HG03060 (cell line): ENCODE measurements at regions not wholly inside any gene's neighbourhood (a gene's known extent, or its start where the extent isn't known, plus 50 kb on each side); places are given as distances from the start of the nearest gene placed in this dataset.

Experiments
- ATAC-seq: cut with Tn5 transposase; IDR thresholded peaks from one replicate; pipeline ENCODE4 v1.9.1; 2021; ENCODE audit warnings: low read depth, moderate number of reproducible peaks; ENCODE audit not compliant: unreplicated experiment

GRCh38 chr15:95327661-95328060 lies 1002.8 kb upstream of the NR2F2 start:
- no peak for ATAC-seq

- ATAC-seq = no peak
Observed at GRCh38 chr15:95328559-95328958, 1001.9 kb upstream of the NR2F2 start.

GRCh38 chr15:95329362-95329761 lies 1001.1 kb upstream of the NR2F2 start:
- ATAC-seq = no peak

- ATAC-seq = no peak
Observed at GRCh38 chr15:95341686-95342085, 988.8 kb upstream of the NR2F2 start.

GRCh38 chr15:95345867-95346266 lies 984.6 kb upstream of the NR2F2 start:
- no peak for ATAC-seq

- no peak for ATAC-seq
Observed at GRCh38 chr15:95346721-95347475, 983.6 kb upstream of the NR2F2 start.

- ATAC-seq = no peak
Observed at GRCh38 chr15:95347837-95348236, 982.7 kb upstream of the NR2F2 start.

- ATAC-seq = no peak
Observed at GRCh38 chr15:95350908-95351307, 979.6 kb upstream of the NR2F2 start.

- ATAC-seq = no peak
Observed at GRCh38 chr15:95352631-95353187, 977.8 kb upstream of the NR2F2 start.

GRCh38 chr15:95353512-95353911 lies 977.0 kb upstream of the NR2F2 start:
- ATAC-seq = no peak

GRCh38 chr15:95359966-95360365 lies 970.5 kb upstream of the NR2F2 start:
- ATAC-seq = no peak

- ATAC-seq = no peak
Observed at GRCh38 chr15:95362306-95362705, 968.2 kb upstream of the NR2F2 start.

- no peak for ATAC-seq
Observed at GRCh38 chr15:95363646-95364045, 966.9 kb upstream of the NR2F2 start.

- no peak for ATAC-seq
Observed at GRCh38 chr15:95365511-95366107, 964.9 kb upstream of the NR2F2 start.

GRCh38 chr15:95368191-95368590 lies 962.3 kb upstream of the NR2F2 start:
- no peak for ATAC-seq

GRCh38 chr15:95368755-95369601 lies 961.5 kb upstream of the NR2F2 start:
- ATAC-seq = no peak

- ATAC-seq = no peak
Observed at GRCh38 chr15:95370291-95370690, 960.2 kb upstream of the NR2F2 start.

GRCh38 chr15:95371664-95372063 lies 958.8 kb upstream of the NR2F2 start:
- no peak for ATAC-seq

GRCh38 chr15:95375281-95375680 lies 955.2 kb upstream of the NR2F2 start:
- no peak for ATAC-seq

GRCh38 chr15:95377258-95377852 lies 953.1 kb upstream of the NR2F2 start:
- ATAC-seq = no peak
